SKM-1 treated with dmso at 0.1 percent for 144 hours (cell line): ENCODE measurements at regions not wholly inside any gene's neighbourhood (a gene's known extent, or its start where the extent isn't known, plus 50 kb on each side); places are given as distances from the start of the nearest gene placed in this dataset.
"Not testable (repeated sequence)": the region's sequence is repeated elsewhere in the genome, so short reads cannot be mapped to it uniquely, and the experiment has no call there.

Experiments used
- DNase-seq: peaks from one replicate; lab custom pipeline; 2025; ENCODE audit not compliant: unreplicated experiment; lab: John Stamatoyannopoulos, UW

- DNase-seq: no peak
Observed at GRCh38 chr6:135604035-135604860, 106.7 kb upstream of the AHI1 start.

DNA sequence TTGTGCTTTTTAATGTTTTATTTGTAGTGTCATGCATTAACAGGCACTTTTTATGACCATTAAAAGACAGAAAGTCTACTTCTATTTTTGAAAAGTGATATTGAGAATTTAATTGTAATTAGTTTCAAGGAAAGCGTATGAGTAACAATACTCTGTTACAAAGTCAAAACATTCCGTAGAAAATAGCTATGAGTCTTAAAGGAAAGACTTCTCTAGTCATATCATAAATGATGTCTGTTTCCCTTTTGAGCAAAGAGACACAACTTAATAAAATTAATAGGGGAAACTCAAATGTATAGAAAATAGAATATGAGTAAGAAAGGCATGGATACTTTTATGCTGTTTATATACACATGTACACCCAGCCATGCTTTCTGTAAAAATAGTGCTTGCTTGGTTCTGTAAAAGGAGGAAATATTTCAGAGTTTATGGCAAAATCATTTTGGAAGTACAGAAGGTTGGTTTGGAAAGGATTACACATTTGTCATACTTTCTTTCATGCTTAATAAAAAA, 107.8 kb upstream of the AHI1 start:
- no peak for DNase-seq

DNA sequence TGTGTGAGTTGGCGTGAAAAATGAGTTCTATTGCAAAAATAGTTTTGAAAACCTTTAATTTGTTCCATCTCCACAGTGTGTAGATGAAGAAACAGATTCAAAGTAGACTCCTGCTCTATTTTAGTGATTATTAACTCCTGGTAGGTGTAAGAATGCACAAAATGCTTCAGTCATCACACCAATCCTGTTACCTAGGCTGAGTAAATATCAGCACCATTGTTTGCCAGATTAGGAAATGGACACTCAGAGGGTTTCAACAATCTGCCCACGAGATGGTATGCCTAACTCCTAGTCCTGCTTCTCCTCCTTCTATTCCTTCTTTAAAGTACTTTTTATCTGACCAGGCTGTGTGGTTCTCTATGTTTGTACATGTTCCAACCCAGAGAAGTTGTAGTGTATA, 108.9 kb upstream of the AHI1 start:
- no peak for DNase-seq

GRCh38 chr6:135608031-135608430, 110.5 kb upstream of the AHI1 start:
- no peak for DNase-seq

DNA sequence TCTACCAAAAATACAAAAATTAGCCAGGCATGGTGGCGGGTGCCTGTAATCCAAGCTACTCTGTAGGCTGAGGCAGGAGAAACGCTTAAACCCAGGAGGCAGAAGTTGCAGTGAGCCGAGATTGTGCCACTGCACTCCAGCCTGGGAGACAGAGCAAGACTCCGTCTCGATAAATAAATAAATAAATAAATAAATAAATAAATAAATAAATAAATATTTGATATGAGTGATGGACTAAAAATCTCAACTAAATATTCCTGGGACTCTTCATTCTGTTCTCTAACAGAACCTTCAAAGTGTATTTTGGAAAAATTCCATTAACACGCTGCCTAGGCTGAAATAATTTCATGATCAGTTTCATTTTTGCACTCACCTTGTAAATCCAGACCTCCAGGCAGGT, 112.7 kb upstream of the AHI1 start:
- not testable (repeated sequence) for DNase-seq

- DNase-seq: no peak
Observed at GRCh38 chr6:135616655-135617054, 119.1 kb upstream of the AHI1 start.

DNA sequence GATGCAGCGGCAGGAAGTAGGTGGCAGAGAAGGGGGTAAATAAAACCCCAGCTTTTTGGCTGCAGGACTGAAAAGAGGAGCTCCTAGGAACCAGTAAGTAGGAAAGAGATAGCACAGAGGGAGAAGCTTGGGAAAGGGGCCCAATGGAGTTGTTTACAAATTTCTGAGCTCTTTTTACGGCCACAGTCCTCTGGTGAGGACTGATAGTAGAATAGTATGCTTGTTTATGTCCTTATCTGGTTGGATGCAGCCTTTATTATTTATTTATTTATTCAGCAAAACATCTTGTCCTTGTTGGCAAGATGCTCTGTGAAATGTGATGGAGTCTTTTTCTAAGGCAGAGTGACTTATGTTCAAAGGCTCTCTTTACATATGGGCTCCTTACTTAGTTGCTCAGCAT, 119.7 kb upstream of the AHI1 start:
- DNase-seq: no peak

- DNase-seq: no peak
Observed at GRCh38 chr6:135622081-135622480, 124.5 kb upstream of the AHI1 start.

DNA sequence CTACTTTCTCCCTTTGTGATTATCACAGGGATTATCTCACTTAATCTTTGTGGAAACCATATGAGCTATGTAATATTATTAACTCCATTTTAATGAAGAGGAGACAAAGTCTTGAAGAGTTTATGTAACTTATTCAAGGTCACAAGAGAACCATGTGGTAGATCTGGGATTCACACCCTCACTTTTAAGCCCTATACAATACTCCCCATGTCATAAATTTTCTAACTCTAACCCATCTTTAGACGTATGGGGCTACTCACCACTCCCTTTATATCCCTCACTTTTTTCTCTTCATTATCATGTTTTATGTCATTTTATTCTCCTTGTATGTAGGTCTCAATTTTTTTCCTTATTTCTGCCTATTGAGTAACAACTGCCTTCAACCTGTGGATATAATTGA, 126.4 kb upstream of the AHI1 start:
- no peak for DNase-seq

- DNase-seq: no peak
Observed at GRCh38 chr6:135624402-135625295, 127.1 kb upstream of the AHI1 start.

DNA sequence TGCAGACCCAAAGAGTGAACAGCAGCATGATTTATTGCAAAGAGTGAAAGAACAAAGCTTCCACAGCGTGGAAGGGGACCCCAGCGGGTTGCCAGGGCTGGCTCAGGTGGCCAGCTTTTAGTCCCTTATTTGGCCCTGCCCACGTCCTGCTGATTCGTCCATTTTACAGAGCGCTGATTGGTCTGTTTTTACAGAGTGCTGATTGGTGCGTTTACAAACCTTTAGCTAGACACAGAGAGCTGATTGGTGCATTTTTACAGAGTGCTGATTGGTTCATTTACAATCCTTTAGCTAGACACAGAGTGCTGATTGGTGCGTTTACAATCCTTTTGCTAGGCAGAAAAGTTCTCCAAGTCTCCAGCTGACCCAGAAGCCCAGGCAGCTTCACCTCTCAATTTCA, 128.5 kb upstream of the AHI1 start:
- DNase-seq: not testable (repeated sequence)

DNA sequence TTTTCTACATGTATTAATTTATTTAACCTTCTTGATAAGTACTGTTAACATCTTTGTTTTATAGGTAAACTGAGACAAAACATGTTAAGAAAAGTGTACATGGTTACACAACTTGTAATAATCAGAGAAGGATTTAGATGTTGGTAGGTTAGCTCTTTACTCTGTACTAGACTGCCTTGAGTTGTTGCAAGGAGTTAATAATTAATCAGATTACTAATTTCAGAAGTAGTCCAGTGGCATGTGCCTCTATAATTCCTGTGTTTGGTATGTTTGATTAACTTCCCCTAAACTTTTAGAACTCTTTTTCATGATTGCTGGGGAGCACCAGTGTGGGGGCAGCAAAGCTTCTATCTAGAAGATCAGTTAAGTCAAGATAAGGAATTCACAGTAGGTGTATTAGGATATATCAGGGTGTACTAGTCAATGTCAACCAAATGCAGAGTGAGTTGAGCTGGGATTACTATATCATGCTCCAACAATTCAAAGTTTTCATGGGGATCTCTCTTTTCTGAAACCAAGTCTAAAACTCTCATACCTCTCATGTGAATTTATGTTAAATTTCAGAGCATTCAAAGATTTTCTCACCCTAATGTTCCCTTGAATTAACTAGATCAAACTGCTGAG, 129.7 kb upstream of the AHI1 start:
- no peak for DNase-seq

DNA sequence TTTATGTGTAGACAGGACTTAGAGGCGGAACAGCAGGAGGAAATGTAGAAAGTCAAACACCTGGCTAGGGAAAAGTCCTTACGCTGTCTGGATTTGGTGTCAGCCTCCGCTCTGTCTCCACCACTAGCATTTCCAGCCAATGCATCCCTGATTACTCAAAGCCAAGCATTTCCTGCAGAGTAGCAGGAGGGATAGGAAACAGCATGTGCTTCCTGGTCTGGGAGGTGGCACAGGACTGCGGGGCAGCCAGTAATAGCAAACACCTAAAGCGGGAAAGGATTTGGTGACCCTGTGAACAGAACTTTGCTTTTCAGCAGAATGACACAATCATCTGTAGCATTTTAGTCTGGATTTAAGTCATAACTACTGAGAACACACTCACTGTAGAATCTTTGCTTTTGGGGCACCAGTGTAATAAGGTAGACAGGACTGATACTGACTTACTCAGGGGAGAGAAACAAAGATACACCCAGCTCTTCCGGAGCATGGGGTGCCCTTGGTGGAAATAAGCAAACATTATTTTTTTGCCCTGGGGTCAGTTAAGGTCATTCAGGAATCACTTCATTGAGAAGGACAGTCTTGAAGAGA, 133.3 kb upstream of the AHI1 start:
- DNase-seq: no peak

DNA sequence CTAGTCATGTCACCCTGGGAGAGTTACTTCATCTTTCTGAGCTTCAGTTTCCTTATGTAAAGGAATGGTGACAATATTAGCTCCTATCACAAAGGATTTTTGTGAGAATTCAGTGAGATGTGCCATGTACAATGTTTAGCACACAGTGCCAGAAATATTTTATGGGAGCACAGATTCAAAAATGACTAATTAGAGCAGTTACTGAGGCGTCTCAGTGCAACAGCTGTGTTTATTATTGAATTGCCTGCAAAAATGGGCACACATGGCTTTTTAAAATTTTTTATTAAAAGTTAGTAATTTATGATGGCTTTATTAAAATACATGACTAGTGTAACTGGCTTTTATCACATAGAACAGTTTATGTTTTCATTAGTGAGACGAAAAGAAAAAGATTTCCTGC, 134.3 kb upstream of the AHI1 start:
- DNase-seq: no peak

DNA sequence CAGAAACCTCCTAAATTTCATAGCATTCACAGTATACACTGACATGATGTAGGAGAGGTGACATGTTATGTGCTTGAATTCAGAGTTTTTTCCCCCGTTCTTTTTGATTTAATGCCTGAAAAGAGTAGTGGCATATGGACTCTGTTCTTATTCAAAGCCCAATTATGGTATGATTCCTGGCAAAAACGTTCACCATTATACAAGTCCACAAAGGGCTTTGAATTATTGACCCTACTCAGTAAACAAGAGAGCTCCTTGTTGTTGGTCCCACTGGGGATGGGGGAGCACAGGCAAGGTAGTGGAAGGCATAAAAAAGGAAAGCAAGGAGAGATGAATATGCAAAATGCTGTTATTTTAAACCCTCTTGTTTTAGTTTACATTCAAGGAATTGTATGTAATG, 136.0 kb upstream of the AHI1 start:
- DNase-seq: no peak

GRCh38 chr6:135637701-135638100, 140.2 kb upstream of the AHI1 start:
- no peak for DNase-seq

DNA sequence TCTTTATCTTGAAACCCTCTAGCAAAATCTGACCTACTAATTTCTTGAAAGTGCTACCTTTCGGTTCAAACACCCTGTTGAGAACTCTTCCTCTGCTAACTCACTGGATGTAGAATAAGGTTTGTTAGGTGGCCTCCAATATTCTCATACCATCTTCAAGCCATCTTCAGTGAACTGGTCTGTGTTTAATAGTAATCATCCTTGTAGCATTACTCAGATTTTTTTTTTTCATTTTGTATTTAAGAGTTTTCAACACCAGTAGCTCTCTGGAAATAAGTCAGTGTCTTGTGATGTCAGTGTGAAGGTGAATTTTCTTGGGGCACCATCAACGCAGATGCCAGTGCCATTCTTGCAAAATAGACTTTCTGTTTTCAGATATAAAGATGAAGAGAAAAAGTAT, 140.6 kb upstream of the AHI1 start:
- DNase-seq: no peak

DNA sequence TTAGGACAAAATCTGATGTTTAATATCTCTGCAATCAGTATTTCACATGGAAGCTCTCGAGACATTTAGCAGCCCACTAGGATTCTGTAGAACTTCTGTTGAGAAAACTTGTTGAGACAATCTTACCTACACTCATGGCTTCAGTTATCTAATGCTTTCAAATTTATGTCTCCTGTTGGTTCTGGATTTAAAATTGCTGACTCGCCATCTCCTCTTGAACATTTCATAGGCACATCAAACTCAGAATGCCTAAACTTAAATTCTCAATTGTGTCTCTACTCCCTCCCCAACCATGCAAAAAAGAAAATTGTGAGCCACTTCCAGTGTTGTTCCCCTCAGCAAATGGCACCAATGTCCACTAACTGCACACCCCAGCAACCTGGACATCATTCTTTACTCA, 142.5 kb upstream of the AHI1 start:
- no peak for DNase-seq

- DNase-seq: no peak
Observed at GRCh38 chr6:135640449-135641111, 143.0 kb upstream of the AHI1 start.

DNA sequence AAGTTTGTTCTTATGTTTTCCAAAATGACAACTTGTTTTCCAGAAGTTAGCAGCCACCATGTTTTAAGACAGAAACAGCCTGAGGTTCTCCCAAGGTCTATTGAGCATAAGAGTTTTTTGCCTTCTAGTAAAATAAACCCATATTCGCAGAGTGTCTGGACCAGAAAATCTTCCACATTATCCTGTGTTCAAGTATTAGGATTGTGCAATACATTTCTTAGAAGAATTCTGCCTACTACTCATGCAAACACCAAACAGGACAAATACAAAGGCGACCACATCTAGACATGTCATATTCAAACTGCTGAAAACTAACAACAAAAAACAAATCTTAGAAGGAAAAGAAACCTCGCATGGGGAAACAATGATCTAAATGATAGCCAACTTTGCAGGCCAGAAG, 145.4 kb upstream of the AHI1 start:
- DNase-seq: no peak

DNA sequence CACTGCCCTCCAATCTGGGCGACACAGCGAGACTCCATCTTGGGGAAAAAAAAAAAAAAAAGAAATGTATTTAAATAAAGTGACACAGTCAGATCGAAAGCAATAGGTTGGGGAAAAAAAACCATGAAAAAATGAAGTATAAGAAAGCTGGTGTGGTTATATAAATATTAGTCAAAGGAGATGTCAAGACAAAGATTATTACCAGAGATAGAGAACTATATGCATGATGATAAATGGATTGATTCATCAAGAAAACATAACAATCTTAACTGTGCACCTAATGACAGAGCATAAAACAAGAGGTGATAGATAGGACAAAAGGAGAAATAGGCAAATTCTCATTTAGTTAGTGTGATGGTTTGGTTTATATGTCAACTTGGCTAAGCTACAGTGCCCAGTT, 146.9 kb upstream of the AHI1 start:
- DNase-seq: no peak
